ENCODE measurements at regions not wholly inside any gene's neighbourhood (a gene's known extent, or its start where the extent isn't known, plus 50 kb on each side); places are given as distances from the start of the nearest gene placed in this dataset.

DNA sequence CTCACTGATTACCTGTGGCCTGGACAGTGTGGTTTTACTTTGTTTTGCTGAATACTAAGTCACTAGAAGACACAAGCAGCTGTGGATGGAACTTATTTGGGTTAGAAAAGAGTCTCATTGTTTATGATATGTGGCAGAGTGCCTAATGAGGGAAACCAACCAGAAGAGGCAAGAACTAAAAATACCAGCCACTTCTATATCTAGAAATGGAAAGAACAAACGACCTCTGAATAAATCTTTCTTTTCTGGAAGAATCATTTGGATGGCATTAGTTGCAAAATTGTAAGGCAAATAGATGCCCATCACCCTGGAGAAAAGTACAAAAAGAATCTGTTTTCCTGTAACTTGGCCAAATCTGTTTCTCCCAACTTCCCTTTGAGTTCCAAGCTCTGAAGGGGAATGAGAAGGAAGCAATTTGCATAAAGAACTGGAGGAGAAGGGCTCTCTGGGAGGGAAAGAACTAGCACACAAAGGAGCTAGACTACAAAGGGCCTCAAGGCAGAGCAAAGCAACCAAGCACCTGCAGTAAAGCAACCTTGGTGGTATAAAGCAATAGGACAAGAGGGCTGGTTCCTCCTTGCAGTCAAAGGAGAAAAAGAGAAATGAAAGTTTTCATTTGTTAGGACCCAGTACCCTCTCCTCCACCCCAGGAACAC is 455.4 kb downstream of the CAAP1 start:
- intact Hi-C loops (cut with DNase I): no loop called here

DNA sequence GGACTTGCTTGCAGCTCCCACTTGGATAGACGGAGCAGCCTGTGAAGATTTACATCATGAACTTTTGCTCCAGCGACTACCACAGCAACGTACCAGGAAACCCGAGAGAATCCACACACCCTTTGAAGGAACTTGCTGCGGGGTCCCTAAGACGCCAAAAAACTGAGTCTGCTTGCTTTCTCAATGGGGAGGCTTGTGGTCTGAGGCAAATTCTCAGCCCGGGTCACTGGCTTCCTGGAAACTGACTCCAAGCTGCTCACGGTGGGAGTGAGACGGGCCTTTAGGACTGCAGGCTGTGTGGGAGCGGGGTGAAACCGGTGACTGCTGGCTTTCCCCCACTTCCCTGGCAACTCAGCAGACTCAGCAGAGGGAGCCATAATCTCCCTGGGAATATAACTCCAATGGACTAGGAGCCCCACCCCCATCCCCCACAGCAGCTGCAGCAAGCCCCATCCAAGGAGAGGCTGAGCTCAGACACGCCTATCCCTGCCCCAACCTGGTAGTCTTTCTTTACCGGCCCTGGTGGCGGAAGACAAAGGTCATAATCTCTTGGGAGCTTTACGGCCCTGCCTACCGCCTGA is 466.0 kb downstream of the CAAP1 start:
- intact Hi-C loops (cut with DNase I): no loop called here
- no peak for DNase-seq
- 83 to 88% (median 86%) methylated on average over 16 of the region's 16 CpGs for WGBS, 3 donors
- H3K36me3 ChIP-seq: no peaks in the 10 kb centered on the region
- H3K4me1 ChIP-seq (ENCODE audit: insufficient read depth): no peaks in the 10 kb centered on the region
- H3K9me3 ChIP-seq: peaks cover 0 to 2% of the 10 kb centered on the region in 2 donors
- TF ChIP-seq EP300 (IDR thresholded peaks at IDR 0.05): no peak
- TF ChIP-seq, protein P1, sequence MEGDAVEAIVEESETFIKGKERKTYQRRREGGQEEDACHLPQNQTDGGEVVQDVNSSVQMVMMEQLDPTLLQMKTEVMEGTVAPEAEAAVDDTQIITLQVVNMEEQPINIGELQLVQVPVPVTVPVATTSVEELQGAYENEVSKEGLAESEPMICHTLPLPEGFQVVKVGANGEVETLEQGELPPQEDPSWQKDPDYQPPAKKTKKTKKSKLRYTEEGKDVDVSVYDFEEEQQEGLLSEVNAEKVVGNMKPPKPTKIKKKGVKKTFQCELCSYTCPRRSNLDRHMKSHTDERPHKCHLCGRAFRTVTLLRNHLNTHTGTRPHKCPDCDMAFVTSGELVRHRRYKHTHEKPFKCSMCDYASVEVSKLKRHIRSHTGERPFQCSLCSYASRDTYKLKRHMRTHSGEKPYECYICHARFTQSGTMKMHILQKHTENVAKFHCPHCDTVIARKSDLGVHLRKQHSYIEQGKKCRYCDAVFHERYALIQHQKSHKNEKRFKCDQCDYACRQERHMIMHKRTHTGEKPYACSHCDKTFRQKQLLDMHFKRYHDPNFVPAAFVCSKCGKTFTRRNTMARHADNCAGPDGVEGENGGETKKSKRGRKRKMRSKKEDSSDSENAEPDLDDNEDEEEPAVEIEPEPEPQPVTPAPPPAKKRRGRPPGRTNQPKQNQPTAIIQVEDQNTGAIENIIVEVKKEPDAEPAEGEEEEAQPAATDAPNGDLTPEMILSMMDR (IDR thresholded peaks at IDR 0.05): no peak
- TF ChIP-seq POLR2A (IDR thresholded peaks at IDR 0.05): no peak
- no peak overlapping the region for H3K27ac ChIP-seq
- no peak overlapping the region for H3K4me3 ChIP-seq
- H3K27me3 ChIP-seq: no peaks in the 10 kb centered on the region

More for the DNA sequence above, 455.4 kb downstream of the CAAP1 start:
- no peak for DNase-seq
- no peaks in the 10 kb centered on the region for H3K27me3 ChIP-seq
- no peaks in the 10 kb centered on the region for H3K9me3 ChIP-seq
- 5 to 10% (median 5%) methylated on average over 1 of the region's 1 CpG for WGBS, 3 donors
- H3K4me1 ChIP-seq (ENCODE audit: insufficient read depth): no peaks in the 10 kb centered on the region
- H3K36me3 ChIP-seq: no peaks in the 10 kb centered on the region
- no peak overlapping the region for H3K4me3 ChIP-seq
- TF ChIP-seq, protein P1 (IDR thresholded peaks at IDR 0.05): no peak
- TF ChIP-seq POLR2A (IDR thresholded peaks at IDR 0.05): no peak
- no peak for TF ChIP-seq EP300 (IDR thresholded peaks at IDR 0.05)
- H3K27ac ChIP-seq: no peak overlapping the region

DNA sequence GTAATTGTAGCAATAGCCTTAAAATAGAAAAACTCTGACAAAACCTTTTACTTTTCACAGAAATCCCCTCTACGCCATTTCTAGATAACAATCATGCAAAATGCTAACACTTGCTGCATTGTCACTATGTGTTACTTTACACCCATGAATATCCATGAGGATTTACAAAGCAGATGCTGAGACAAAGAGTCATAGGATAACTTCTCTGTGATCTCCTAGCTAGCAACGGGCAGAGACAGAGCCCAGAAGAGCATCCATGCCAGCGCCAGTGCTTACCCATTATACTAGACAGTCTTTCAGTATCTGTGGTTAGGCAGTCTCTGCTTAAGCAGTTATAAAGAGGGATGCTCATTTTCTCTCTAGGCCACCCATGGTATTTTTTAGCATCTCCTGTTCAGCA is 474.1 kb downstream of the CAAP1 start:
- Histone ChIP-seq H3K27me3 (no peaks in the 10 kb centered on the region), H3K27ac (no peak overlapping the region), H3K4me1 (ENCODE audit: insufficient read depth) (no peaks in the 10 kb centered on the region), H3K4me3 (no peak overlapping the region), H3K36me3 (no peaks in the 10 kb centered on the region), H3K9me3 (no peaks in the 10 kb centered on the region)
- WGBS, 3 donors: 65 to 80% (median 67%) methylated on average over 3 of the region's 3 CpGs
- DNase-seq: no peak
- TF ChIP-seq POLR2A (IDR thresholded peaks at IDR 0.05) (no peak), EP300 (IDR thresholded peaks at IDR 0.05) (no peak)
- TF ChIP-seq, protein P1 (IDR thresholded peaks at IDR 0.05): no peak
- intact Hi-C loops (cut with DNase I): no loop called here

DNA sequence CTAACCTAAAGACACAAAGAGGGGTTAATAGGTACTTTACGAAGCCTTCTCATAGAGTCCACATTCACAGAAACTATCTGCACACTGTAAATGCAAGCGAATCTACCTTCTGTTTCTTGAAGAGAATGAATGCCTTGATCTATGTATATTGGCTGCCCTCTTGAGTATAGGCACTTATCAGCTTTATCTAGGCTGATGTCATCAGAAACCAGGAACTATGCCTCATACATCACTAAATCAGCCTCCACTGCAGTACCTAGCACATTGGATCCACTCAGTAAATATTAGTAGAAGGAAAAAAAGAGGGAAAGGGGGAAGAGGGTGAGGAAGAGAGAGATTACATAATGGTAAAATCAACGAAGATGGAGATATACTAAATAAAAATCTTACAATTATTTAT is 477.1 kb downstream of the CAAP1 start:
- TF ChIP-seq, protein P1 (IDR thresholded peaks at IDR 0.05): no peak
- no peak for TF ChIP-seq EP300 (IDR thresholded peaks at IDR 0.05)
- no peak for TF ChIP-seq POLR2A (IDR thresholded peaks at IDR 0.05)
- DNase-seq: no peak
- 55 to 74% (median 67%) methylated on average over 3 of the region's 3 CpGs for WGBS, 3 donors

More for the DNA sequence above, 477.1 kb downstream of the CAAP1 start:
- no peaks in the 10 kb centered on the region for H3K9me3 ChIP-seq
- H3K4me3 ChIP-seq: no peak overlapping the region
- no peak overlapping the region for H3K27ac ChIP-seq
- intact Hi-C loops (cut with DNase I): no loop called here
- H3K36me3 ChIP-seq: no peaks in the 10 kb centered on the region
- no peaks in the 10 kb centered on the region for H3K4me1 ChIP-seq (ENCODE audit: insufficient read depth)
- H3K27me3 ChIP-seq: no peaks in the 10 kb centered on the region
